MM.1S (cell line): ENCODE measurements at regions not wholly inside any gene's neighbourhood (a gene's known extent, or its start where the extent isn't known, plus 50 kb on each side); places are given as distances from the start of the nearest gene placed in this dataset.

Source experiments
- EZH2 ChIP-seq: fragments of 300-600 bp; sonication (generic); optimal IDR thresholded peaks from 2 replicates; pipeline ENCODE3; 2017; ENCODE audit warnings: low read depth, mild to moderate bottlenecking, antibody characterized with exemption, low read length, mixed read lengths
- TF ChIP-seq, protein P1 (sequence below): fragments of 300-600 bp; sonication (generic); IDR thresholded peaks from 2 replicates; pipeline ENCODE4 v1.5.1; 2016; ENCODE audit warnings: antibody characterized with exemption, low read length, mixed read lengths

DNA sequence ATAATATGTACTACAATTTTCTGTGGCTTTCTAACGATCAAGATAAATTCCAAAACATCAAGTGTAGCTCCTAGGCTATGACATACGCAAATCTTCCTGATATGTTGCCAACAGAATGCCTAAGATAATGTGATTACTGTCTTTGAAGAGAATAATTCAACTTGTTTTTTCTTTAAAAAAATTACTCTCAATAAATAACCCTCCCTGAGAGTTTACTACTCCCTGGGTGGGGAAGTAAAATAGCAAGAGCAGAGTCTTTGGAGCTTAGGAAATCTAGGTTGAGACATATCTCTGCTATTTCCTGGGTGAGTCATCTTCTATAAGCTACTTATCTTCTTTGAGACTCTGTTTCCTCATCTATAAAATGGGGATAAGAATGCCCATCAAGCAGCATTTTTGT lies 201.2 kb downstream of the ACTL7B start:
- TF ChIP-seq, protein P1, sequence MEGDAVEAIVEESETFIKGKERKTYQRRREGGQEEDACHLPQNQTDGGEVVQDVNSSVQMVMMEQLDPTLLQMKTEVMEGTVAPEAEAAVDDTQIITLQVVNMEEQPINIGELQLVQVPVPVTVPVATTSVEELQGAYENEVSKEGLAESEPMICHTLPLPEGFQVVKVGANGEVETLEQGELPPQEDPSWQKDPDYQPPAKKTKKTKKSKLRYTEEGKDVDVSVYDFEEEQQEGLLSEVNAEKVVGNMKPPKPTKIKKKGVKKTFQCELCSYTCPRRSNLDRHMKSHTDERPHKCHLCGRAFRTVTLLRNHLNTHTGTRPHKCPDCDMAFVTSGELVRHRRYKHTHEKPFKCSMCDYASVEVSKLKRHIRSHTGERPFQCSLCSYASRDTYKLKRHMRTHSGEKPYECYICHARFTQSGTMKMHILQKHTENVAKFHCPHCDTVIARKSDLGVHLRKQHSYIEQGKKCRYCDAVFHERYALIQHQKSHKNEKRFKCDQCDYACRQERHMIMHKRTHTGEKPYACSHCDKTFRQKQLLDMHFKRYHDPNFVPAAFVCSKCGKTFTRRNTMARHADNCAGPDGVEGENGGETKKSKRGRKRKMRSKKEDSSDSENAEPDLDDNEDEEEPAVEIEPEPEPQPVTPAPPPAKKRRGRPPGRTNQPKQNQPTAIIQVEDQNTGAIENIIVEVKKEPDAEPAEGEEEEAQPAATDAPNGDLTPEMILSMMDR = no peak
- no peak for TF ChIP-seq EZH2
